ENCODE measurements at regions not wholly inside any gene's neighbourhood (a gene's known extent, or its start where the extent isn't known, plus 50 kb on each side); places are given as distances from the start of the nearest gene placed in this dataset.

DNA sequence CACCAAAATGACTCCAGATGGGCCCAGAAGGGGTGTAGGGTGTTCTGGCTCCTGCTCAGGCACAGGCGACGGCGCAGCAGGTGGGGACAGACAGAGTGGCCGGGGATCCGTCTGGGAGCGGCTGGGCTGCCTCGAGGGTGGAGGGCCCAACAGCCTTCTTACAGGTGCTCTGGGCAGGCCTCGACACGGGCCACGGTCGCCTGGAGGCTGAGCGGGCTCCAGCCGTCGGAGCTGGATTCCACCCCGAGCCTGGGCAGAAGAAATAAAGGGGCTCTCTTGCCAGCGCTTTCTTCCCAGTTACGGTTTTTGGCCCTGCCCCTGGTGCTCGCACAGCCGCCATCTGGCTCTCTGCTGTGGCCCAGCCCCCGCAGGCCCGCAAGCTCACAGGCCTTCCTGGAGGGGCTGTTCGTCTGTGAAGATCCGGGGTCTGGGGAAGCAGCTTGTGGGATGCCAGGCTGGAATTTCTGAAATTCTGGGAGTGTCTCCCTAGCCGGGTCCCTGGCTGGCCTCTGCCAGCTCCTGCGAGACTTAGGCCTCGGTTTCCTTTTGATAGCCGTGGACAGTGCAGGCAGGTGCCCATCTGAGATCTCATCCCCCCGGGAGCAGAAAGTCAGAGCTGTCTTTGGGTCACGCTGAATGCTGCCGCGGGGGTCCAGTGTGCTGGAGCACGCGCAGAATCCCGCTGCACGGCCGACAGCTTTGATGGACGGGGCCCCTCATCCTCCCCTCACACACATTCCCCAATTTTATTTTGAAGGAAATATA is 122.7 kb downstream of the PAPOLA start:
- TF ChIP-seq, protein P1, sequence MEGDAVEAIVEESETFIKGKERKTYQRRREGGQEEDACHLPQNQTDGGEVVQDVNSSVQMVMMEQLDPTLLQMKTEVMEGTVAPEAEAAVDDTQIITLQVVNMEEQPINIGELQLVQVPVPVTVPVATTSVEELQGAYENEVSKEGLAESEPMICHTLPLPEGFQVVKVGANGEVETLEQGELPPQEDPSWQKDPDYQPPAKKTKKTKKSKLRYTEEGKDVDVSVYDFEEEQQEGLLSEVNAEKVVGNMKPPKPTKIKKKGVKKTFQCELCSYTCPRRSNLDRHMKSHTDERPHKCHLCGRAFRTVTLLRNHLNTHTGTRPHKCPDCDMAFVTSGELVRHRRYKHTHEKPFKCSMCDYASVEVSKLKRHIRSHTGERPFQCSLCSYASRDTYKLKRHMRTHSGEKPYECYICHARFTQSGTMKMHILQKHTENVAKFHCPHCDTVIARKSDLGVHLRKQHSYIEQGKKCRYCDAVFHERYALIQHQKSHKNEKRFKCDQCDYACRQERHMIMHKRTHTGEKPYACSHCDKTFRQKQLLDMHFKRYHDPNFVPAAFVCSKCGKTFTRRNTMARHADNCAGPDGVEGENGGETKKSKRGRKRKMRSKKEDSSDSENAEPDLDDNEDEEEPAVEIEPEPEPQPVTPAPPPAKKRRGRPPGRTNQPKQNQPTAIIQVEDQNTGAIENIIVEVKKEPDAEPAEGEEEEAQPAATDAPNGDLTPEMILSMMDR (conservative IDR thresholded peaks at IDR 0.05 in 1 of 2, IDR thresholded peaks at IDR 0.05 in 1 of 2; ENCODE audit: extremely low read depth in 1 of 2, insufficient read depth in 1 of 2, low read depth in 1 of 2, low read length in 2 of 2), result no peak
- TF ChIP-seq EZH2 (IDR thresholded peaks at IDR 0.05; ENCODE audit: borderline replicate concordance, low read length), result no peak

Measured in mammary epithelial cell (primary cell).